HUES64 (cell line): ENCODE measurements at regions not wholly inside any gene's neighbourhood (a gene's known extent, or its start where the extent isn't known, plus 50 kb on each side); places are given as distances from the start of the nearest gene placed in this dataset.

Source experiments
- H3K27ac ChIP-seq: 2 replicates; pipeline ENCODE4 v1.7.0; 2013; ENCODE audit warnings: low read depth, low read length, inconsistent platforms
- H3K27me3 ChIP-seq: 2 replicates; pipeline ENCODE4 v1.6.1; 2013; ENCODE audit warnings: mild to moderate bottlenecking, low read length; ENCODE audit not compliant: insufficient read depth
- H3K36me3 ChIP-seq: 2 replicates; pipeline ENCODE4 v1.6.1; 2013; ENCODE audit warnings: mild to moderate bottlenecking, low read length; ENCODE audit not compliant: insufficient read depth
- H3K4me1 ChIP-seq: 2 replicates; pipeline ENCODE4 v1.6.1; 2013; ENCODE audit warnings: mild to moderate bottlenecking, low read length, moderate library complexity; ENCODE audit not compliant: insufficient read depth
- H3K4me3 ChIP-seq: 2 replicates; pipeline ENCODE4 v1.5.1; 2013; ENCODE audit warnings: mild to moderate bottlenecking, low read length, moderate library complexity
- H3K9ac ChIP-seq: 2 replicates; pipeline ENCODE4 v1.6.1; 2013; ENCODE audit warnings: mild to moderate bottlenecking, low read depth, low read length
- H3K9me3 ChIP-seq: 2 replicates; pipeline ENCODE4 v1.6.1; 2013; ENCODE audit warnings: low read depth, low read length; ENCODE audit not compliant: insufficient read depth
- WGBS: fragments of 150-250, 120-280 bp; methylation state at CpG from one replicate; pipeline ENCODE4 v1.1.7; 2013; ENCODE audit warnings: missing lambda C conversion rate; 5-methylcytosine and 5-hydroxymethylcytosine counted together

- H3K9me3 ChIP-seq = no peaks in the 10 kb centered on the region
- H3K4me3 ChIP-seq = no peak overlapping the region
- H3K27me3 ChIP-seq = no peaks in the 10 kb centered on the region
- no peaks in the 10 kb centered on the region for H3K4me1 ChIP-seq
- 93% methylated on average over 27 of the region's 27 CpGs for WGBS
- H3K27ac ChIP-seq = no peak overlapping the region
- no peak overlapping the region for H3K9ac ChIP-seq
- H3K36me3 ChIP-seq = no peaks in the 10 kb centered on the region
Measured at GRCh38 chr11:130720232-130721022, 195.9 kb downstream of the SNX19 start.

GRCh38 chr11:130721023-130721681 lies 195.1 kb downstream of the SNX19 start:
- no peaks in the 10 kb centered on the region for H3K36me3 ChIP-seq
- 76% methylated on average over 5 of the region's 5 CpGs for WGBS
- H3K9ac ChIP-seq = no peak overlapping the region
- no peak overlapping the region for H3K4me3 ChIP-seq
- H3K27ac ChIP-seq = no peak overlapping the region
- no peaks in the 10 kb centered on the region for H3K9me3 ChIP-seq
- H3K27me3 ChIP-seq = no peaks in the 10 kb centered on the region
- H3K4me1 ChIP-seq = no peaks in the 10 kb centered on the region

GRCh38 chr11:130721736-130722135 lies 194.5 kb downstream of the SNX19 start:
- Histone ChIP-seq H3K27me3 (no peaks in the 10 kb centered on the region), H3K9me3 (no peaks in the 10 kb centered on the region)
- WGBS = 95% methylated on average over 6 of the region's 6 CpGs

GRCh38 chr11:130722401-130722800 lies 193.9 kb downstream of the SNX19 start:
- 95% methylated on average over 4 of the region's 4 CpGs for WGBS
- H3K9me3 ChIP-seq = no peaks in the 10 kb centered on the region

More at GRCh38 chr11:130721736-130722135, 194.5 kb downstream of the SNX19 start:
- H3K4me3 ChIP-seq = no peak overlapping the region
- no peak overlapping the region for H3K27ac ChIP-seq
- no peak overlapping the region for H3K9ac ChIP-seq
- no peaks in the 10 kb centered on the region for H3K4me1 ChIP-seq
- H3K36me3 ChIP-seq = no peaks in the 10 kb centered on the region

GRCh38 chr11:130725421-130726233 lies 190.7 kb downstream of the SNX19 start:
- Histone ChIP-seq H3K27ac (no peak overlapping the region), H3K9me3 (peaks cover 10% of the 10 kb centered on the region; the same call in 1 of the 2 replicates), H3K36me3 (no peaks in the 10 kb centered on the region), H3K9ac (no peak overlapping the region), H3K27me3 (no peaks in the 10 kb centered on the region), H3K4me3 (no peak overlapping the region), H3K4me1 (no peaks in the 10 kb centered on the region)
- WGBS = 82% methylated on average over 5 of the region's 5 CpGs

More at GRCh38 chr11:130722401-130722800, 193.9 kb downstream of the SNX19 start:
- Histone ChIP-seq H3K27me3 (no peaks in the 10 kb centered on the region), H3K27ac (no peak overlapping the region), H3K4me3 (no peak overlapping the region), H3K36me3 (no peaks in the 10 kb centered on the region), H3K4me1 (no peaks in the 10 kb centered on the region), H3K9ac (no peak overlapping the region)

GRCh38 chr11:130726234-130727037 lies 189.8 kb downstream of the SNX19 start:
- Histone ChIP-seq H3K9me3 (peaks cover 10% of the 10 kb centered on the region; the same call in 1 of the 2 replicates), H3K27ac (no peak overlapping the region), H3K36me3 (no peaks in the 10 kb centered on the region), H3K4me1 (no peaks in the 10 kb centered on the region), H3K9ac (no peak overlapping the region), H3K4me3 (no peak overlapping the region), H3K27me3 (no peaks in the 10 kb centered on the region)
- 90% methylated on average over 14 of the region's 14 CpGs for WGBS

GRCh38 chr11:130727157-130728119 lies 188.8 kb downstream of the SNX19 start:
- H3K27ac ChIP-seq = no peak overlapping the region
- 81% methylated on average over 9 of the region's 9 CpGs for WGBS
- H3K36me3 ChIP-seq = no peaks in the 10 kb centered on the region
- H3K4me3 ChIP-seq = no peak overlapping the region
- H3K27me3 ChIP-seq = no peaks in the 10 kb centered on the region
- H3K9me3 ChIP-seq = peaks cover 10% of the 10 kb centered on the region; the same call in 1 of the 2 replicates
- H3K4me1 ChIP-seq = no peaks in the 10 kb centered on the region
- H3K9ac ChIP-seq = no peak overlapping the region

- no peak overlapping the region for H3K4me3 ChIP-seq
Measured at GRCh38 chr11:130728185-130729180, 187.8 kb downstream of the SNX19 start.

GRCh38 chr11:130729193-130729592 lies 187.1 kb downstream of the SNX19 start:
- H3K27me3 ChIP-seq = no peaks in the 10 kb centered on the region
- no peak overlapping the region for H3K27ac ChIP-seq
- H3K9ac ChIP-seq = no peak overlapping the region
- H3K4me3 ChIP-seq = no peak overlapping the region
- H3K36me3 ChIP-seq = no peaks in the 10 kb centered on the region
- no peaks in the 10 kb centered on the region for H3K4me1 ChIP-seq
- peaks cover 10% of the 10 kb centered on the region; the same call in 1 of the 2 replicates for H3K9me3 ChIP-seq

More at GRCh38 chr11:130728185-130729180, 187.8 kb downstream of the SNX19 start:
- Histone ChIP-seq H3K27ac (no peak overlapping the region), H3K36me3 (no peaks in the 10 kb centered on the region), H3K27me3 (no peaks in the 10 kb centered on the region), H3K4me1 (no peaks in the 10 kb centered on the region), H3K9ac (no peak overlapping the region), H3K9me3 (peaks cover 10% of the 10 kb centered on the region; the same call in 1 of the 2 replicates)
- whole genome bisulfite sequencing = 89% methylated on average over 8 of the region's 8 CpGs
